Neural cell (in vitro differentiated cells): ENCODE measurements at regions not wholly inside any gene's neighbourhood (a gene's known extent, or its start where the extent isn't known, plus 50 kb on each side); places are given as distances from the start of the nearest gene placed in this dataset.

Experiments used
- EZH2 ChIP-seq: fragments of 200-600, 300-800 bp; shearing (Covaris generic), sonication (generic); IDR thresholded peaks from 2 replicates; pipeline ENCODE4 v1.6.1; 2014; ENCODE audit warnings: antibody characterized with exemption, low read length, borderline replicate concordance, mild to moderate bottlenecking; ENCODE audit not compliant: insufficient read depth, poor library complexity, severe bottlenecking
- POLR2AphosphoS5 ChIP-seq: IDR thresholded peaks from 2 replicates; pipeline ENCODE4 v1.6.1; 2012
- SMC3 ChIP-seq: fragments of 450-650 bp; conservative IDR thresholded peaks from 2 replicates; pipeline ENCODE4 v1.6.1; 2014; ENCODE audit warnings: antibody characterized with exemption, mild to moderate bottlenecking, moderate library complexity; ENCODE audit not compliant: poor library complexity
- TF ChIP-seq, protein P1 (sequence below): IDR thresholded peaks from 2 replicates; pipeline ENCODE4 v1.6.1; 2012; ENCODE audit warnings: borderline replicate concordance
- TF ChIP-seq, protein P2 (sequence below): fragments of 450-650 bp; IDR thresholded peaks from 2 replicates; pipeline ENCODE4 v1.5.1; 2014; ENCODE audit warnings: antibody characterized with exemption, mild to moderate bottlenecking, moderate library complexity; ENCODE audit not compliant: poor library complexity, severe bottlenecking

DNA sequence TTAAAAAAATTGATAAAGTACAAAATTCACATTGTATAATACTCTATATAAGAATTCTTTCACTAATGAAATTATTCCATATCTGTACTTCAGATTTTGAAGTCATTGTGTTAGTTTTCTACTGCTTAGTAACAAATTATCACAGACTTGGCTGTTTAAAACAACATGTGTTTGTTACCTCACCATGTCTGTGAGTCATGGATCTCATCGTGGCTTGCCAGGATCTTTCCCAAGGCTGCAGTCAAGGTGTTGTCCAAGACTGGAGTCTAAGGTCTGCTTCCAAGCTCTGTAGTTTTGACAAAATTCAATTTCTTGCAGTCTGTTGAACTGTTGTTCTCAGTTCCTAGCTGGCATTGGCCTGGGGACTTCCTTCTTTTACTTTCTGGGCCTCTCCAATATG is 1286.9 kb downstream of the ADGRL3 start:
- TF ChIP-seq, protein P1, sequence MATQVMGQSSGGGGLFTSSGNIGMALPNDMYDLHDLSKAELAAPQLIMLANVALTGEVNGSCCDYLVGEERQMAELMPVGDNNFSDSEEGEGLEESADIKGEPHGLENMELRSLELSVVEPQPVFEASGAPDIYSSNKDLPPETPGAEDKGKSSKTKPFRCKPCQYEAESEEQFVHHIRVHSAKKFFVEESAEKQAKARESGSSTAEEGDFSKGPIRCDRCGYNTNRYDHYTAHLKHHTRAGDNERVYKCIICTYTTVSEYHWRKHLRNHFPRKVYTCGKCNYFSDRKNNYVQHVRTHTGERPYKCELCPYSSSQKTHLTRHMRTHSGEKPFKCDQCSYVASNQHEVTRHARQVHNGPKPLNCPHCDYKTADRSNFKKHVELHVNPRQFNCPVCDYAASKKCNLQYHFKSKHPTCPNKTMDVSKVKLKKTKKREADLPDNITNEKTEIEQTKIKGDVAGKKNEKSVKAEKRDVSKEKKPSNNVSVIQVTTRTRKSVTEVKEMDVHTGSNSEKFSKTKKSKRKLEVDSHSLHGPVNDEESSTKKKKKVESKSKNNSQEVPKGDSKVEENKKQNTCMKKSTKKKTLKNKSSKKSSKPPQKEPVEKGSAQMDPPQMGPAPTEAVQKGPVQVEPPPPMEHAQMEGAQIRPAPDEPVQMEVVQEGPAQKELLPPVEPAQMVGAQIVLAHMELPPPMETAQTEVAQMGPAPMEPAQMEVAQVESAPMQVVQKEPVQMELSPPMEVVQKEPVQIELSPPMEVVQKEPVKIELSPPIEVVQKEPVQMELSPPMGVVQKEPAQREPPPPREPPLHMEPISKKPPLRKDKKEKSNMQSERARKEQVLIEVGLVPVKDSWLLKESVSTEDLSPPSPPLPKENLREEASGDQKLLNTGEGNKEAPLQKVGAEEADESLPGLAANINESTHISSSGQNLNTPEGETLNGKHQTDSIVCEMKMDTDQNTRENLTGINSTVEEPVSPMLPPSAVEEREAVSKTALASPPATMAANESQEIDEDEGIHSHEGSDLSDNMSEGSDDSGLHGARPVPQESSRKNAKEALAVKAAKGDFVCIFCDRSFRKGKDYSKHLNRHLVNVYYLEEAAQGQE, result no peak
- TF ChIP-seq EZH2 (no peak), POLR2AphosphoS5 (no peak), SMC3 (no peak)
- TF ChIP-seq, protein P2, sequence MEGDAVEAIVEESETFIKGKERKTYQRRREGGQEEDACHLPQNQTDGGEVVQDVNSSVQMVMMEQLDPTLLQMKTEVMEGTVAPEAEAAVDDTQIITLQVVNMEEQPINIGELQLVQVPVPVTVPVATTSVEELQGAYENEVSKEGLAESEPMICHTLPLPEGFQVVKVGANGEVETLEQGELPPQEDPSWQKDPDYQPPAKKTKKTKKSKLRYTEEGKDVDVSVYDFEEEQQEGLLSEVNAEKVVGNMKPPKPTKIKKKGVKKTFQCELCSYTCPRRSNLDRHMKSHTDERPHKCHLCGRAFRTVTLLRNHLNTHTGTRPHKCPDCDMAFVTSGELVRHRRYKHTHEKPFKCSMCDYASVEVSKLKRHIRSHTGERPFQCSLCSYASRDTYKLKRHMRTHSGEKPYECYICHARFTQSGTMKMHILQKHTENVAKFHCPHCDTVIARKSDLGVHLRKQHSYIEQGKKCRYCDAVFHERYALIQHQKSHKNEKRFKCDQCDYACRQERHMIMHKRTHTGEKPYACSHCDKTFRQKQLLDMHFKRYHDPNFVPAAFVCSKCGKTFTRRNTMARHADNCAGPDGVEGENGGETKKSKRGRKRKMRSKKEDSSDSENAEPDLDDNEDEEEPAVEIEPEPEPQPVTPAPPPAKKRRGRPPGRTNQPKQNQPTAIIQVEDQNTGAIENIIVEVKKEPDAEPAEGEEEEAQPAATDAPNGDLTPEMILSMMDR, result no peak
